PC-3 (cell line): ENCODE measurements at regions not wholly inside any gene's neighbourhood (a gene's known extent, or its start where the extent isn't known, plus 50 kb on each side); places are given as distances from the start of the nearest gene placed in this dataset.

Source experiments
- ATAC-seq: fragments of 200-7000 bp; cut with Tn5 transposase; 2 replicates; pipeline ENCODE4 v1.9.1; 2020; ENCODE audit warnings: mild to moderate bottlenecking, moderate library complexity
- BruUV-seq: library from RNA; stranded (reverse); fragments of 400-500 nt; replicated peaks from 2 replicates; lab custom pipeline; 2021; lab: Mats Ljungman, UMichigan
- CTCF ChIA-PET: fragments of 300-600 bp; sonication (Branson Sonifier 250); formaldehyde crosslinking; loops from one replicate; lab custom pipeline; 2022; ENCODE audit warnings: antibody characterized with exemption; lab: Charles Lee
- POLR2A ChIA-PET: fragments of 300-600 bp; sonication (Branson Sonifier 250); formaldehyde crosslinking; loops from one replicate; lab custom pipeline; 2022; ENCODE audit warnings: antibody characterized with exemption; ENCODE audit not compliant: unreplicated experiment; lab: Charles Lee
- DNase-seq: peaks from one replicate; pipeline ENCODE4 v3.0.0-alpha.2; 2015
- H2AFZ ChIP-seq: fragments of 300-600 bp; sonication (generic); 2 replicates; pipeline ENCODE4 v1.6.0; 2016; ENCODE audit warnings: antibody characterized with exemption, low read length
- H3F3A ChIP-seq: fragments of 300-600 bp; sonication (generic); one replicate; pipeline ENCODE4 v1.6.0; 2017; ENCODE audit warnings: antibody characterized with exemption, low read length, control low read depth, mild to moderate bottlenecking; ENCODE audit not compliant: unreplicated experiment
- H3K27ac ChIP-seq: fragments of 300-600 bp; sonication (generic); 2 replicates; pipeline ENCODE4 v1.5.1; 2016; ENCODE audit warnings: mild to moderate bottlenecking, low read length
- H3K27me3 ChIP-seq: fragments of 300-600 bp; sonication (generic); 2 replicates; pipeline ENCODE4 v1.6.1; 2016; ENCODE audit warnings: low read length, mixed read lengths
- H3K36me3 ChIP-seq: fragments of 300-600 bp; sonication (generic); 2 replicates; pipeline ENCODE4 v1.6.1; 2016; ENCODE audit warnings: low read depth, mixed run types, low read length, mixed read lengths
- H3K4me1 ChIP-seq: fragments of 300-600 bp; sonication (generic); 2 replicates; pipeline ENCODE4 v1.5.1; 2016; ENCODE audit warnings: low read length; ENCODE audit not compliant: insufficient read depth
- H3K4me2 ChIP-seq: fragments of 300-600 bp; sonication (generic); 2 replicates; pipeline ENCODE4 v1.6.0; 2016; ENCODE audit warnings: low read length
- H3K4me3 ChIP-seq: fragments of 300-600 bp; sonication (generic); 2 replicates; pipeline ENCODE4 v1.5.1; 2016; ENCODE audit warnings: mild to moderate bottlenecking, low read length, mixed read lengths
- H3K79me2 ChIP-seq: fragments of 300-600 bp; sonication (generic); 2 replicates; pipeline ENCODE4 v1.6.1; 2017; ENCODE audit warnings: low read length, mixed read lengths
- H3K9ac ChIP-seq: fragments of 300-600 bp; sonication (generic); 2 replicates; pipeline ENCODE4 v1.6.0; 2016; ENCODE audit warnings: mild to moderate bottlenecking, low read length
- H3K9me2 ChIP-seq: fragments of 300-600 bp; sonication (generic); replicated peaks from 2 replicates; pipeline ENCODE4 v1.6.1; 2016; ENCODE audit warnings: mixed run types, low read length, mixed read lengths
- H3K9me3 ChIP-seq: fragments of 300-600 bp; sonication (generic); 2 replicates; pipeline ENCODE4 v1.6.1; 2016; ENCODE audit warnings: low read length, mixed read lengths
- H4K20me1 ChIP-seq: fragments of 300-600 bp; sonication (generic); 2 replicates; pipeline ENCODE4 v1.6.1; 2016; ENCODE audit warnings: low read length, mixed read lengths
- EZH2 ChIP-seq: fragments of 300-600 bp; sonication (generic); IDR thresholded peaks from one replicate; pipeline ENCODE4 v1.6.1; 2017; ENCODE audit warnings: antibody characterized with exemption, mild to moderate bottlenecking, low read length; ENCODE audit not compliant: unreplicated experiment
- EZH2phosphoT487 ChIP-seq: fragments of 300-600 bp; sonication (generic); IDR thresholded peaks from 2 replicates; pipeline ENCODE4 v1.6.1; 2018; ENCODE audit warnings: mild to moderate bottlenecking, antibody characterized with exemption, low read length, borderline replicate concordance
- intact Hi-C: fragments of 100-400 bp; cut with micrococcal nuclease; formaldehyde crosslinking; loops from 2 replicates; pipeline ENCODE4 v1.9.0; 2023
- TF ChIP-seq, protein P1 (sequence below): fragments of 300-600 bp; sonication (generic); conservative IDR thresholded peaks from 2 replicates; pipeline ENCODE4 v1.5.1; 2017; ENCODE audit warnings: antibody characterized with exemption, low read depth, mild to moderate bottlenecking, low read length

DNA sequence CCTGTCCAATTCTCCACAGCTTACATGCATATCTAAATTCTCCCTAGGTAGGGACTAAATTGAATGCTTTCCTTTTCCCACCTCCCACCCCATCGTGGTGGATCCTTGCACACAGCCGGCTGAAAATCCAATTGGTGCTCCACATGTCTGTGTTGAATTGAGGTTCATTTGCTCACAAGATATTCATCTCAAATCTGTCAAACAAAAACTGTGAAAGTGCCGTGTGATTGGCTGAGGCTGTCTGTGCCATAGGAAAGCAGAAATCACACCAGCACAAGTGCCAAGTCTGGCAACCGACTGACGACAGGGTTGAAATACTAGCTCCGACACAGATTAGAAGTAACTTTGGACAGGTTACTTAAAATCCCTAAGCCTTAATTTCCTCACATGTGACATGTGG, 823.3 kb downstream of the TDRD15 start:
- H3K79me2 ChIP-seq = no peaks in the 10 kb centered on the region
- no peak overlapping the region for H3K4me2 ChIP-seq
- BruUV-seq = no TSS peak
- intact Hi-C loops = no loop called here
- TF ChIP-seq EZH2 = no peak
- TF ChIP-seq, protein P1, sequence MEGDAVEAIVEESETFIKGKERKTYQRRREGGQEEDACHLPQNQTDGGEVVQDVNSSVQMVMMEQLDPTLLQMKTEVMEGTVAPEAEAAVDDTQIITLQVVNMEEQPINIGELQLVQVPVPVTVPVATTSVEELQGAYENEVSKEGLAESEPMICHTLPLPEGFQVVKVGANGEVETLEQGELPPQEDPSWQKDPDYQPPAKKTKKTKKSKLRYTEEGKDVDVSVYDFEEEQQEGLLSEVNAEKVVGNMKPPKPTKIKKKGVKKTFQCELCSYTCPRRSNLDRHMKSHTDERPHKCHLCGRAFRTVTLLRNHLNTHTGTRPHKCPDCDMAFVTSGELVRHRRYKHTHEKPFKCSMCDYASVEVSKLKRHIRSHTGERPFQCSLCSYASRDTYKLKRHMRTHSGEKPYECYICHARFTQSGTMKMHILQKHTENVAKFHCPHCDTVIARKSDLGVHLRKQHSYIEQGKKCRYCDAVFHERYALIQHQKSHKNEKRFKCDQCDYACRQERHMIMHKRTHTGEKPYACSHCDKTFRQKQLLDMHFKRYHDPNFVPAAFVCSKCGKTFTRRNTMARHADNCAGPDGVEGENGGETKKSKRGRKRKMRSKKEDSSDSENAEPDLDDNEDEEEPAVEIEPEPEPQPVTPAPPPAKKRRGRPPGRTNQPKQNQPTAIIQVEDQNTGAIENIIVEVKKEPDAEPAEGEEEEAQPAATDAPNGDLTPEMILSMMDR = no peak
- TF ChIP-seq EZH2phosphoT487 = no peak
- H3K9me3 ChIP-seq = no peaks in the 10 kb centered on the region
- ChIA-PET CTCF (no interaction called here), POLR2A (no interaction called here)
- no peak overlapping the region for H2AFZ ChIP-seq
- ATAC-seq = no peak
- H3K27ac ChIP-seq = no peak overlapping the region
- DNase-seq = no peak
- no peaks in the 10 kb centered on the region for H4K20me1 ChIP-seq
- H3F3A ChIP-seq = no peaks in the 10 kb centered on the region
- no peaks in the 10 kb centered on the region for H3K27me3 ChIP-seq
- H3K9ac ChIP-seq = no peak overlapping the region
- no peaks in the 10 kb centered on the region for H3K9me2 ChIP-seq
- no peaks in the 10 kb centered on the region for H3K36me3 ChIP-seq
- no peak overlapping the region for H3K4me3 ChIP-seq
- no peaks in the 10 kb centered on the region for H3K4me1 ChIP-seq

DNA sequence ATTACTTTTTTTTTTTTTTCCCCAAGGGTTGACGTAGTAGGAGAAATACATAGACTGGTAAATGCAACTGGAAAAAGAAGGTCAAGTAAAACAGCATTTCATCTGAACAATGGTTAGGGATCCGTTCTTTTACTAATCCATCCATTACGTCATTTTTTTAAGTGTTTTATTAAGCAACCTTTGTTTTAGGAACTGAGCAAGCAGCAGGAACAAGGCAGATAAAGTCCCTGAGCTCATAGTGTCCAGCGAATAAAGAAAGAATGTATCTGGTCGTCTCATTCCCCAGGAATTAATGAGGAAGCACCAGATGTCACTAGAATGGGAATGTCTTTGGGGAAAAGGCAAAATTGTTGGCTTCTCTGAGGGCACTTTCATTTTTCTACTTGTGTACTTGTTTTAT, 842.4 kb downstream of the TDRD15 start:
- DNase-seq (no peak), ATAC-seq (no peak)
- intact Hi-C loops = no loop called here
- no TSS peak for BruUV-seq
- peaks cover 16% of the 10 kb centered on the region for H3K9me3 ChIP-seq
- H3K79me2 ChIP-seq = no peaks in the 10 kb centered on the region
- ChIA-PET POLR2A (no interaction called here), CTCF (no interaction called here)
- H4K20me1 ChIP-seq = no peaks in the 10 kb centered on the region
- H2AFZ ChIP-seq = no peak overlapping the region
- no peaks in the 10 kb centered on the region for H3K36me3 ChIP-seq
- no peaks in the 10 kb centered on the region for H3F3A ChIP-seq
- H3K9me2 ChIP-seq = no peaks in the 10 kb centered on the region
- H3K9ac ChIP-seq = no peak overlapping the region
- TF ChIP-seq EZH2phosphoT487 (no peak), EZH2 (no peak)
- TF ChIP-seq, protein P1 = no peak
- H3K27ac ChIP-seq = no peak overlapping the region
- H3K4me1 ChIP-seq = no peaks in the 10 kb centered on the region
- H3K4me2 ChIP-seq = no peak overlapping the region
- H3K4me3 ChIP-seq = no peak overlapping the region
- no peaks in the 10 kb centered on the region for H3K27me3 ChIP-seq

DNA sequence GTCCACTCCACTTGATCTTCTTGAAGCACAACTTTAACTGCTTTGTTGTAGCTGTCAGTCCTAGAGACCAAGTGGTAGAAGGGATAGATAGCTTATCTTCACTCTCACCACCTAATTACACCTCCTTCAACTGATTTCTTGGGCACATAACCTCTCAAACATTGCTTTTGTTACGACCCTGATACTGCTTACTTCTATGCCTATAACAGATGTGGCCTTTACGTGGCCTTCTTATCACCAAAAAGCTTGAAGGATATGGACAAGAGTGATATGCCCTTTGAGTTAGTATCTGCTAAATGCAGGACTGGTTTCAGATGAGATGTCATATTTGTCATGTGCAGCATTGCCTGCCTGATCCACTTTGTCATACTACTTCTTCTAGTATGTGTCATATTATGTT, 847.2 kb downstream of the TDRD15 start:
- POLR2A ChIA-PET = no interaction called here
- Histone ChIP-seq H3K36me3 (no peaks in the 10 kb centered on the region), H3K4me1 (no peaks in the 10 kb centered on the region), H3K4me3 (no peak overlapping the region), H3K9ac (no peak overlapping the region), H3K27ac (no peak overlapping the region), H3K27me3 (no peaks in the 10 kb centered on the region), H2AFZ (no peak overlapping the region), H3K4me2 (no peak overlapping the region), H4K20me1 (no peaks in the 10 kb centered on the region), H3K9me3 (peaks cover 15% of the 10 kb centered on the region; the same call in 1 of the 2 replicates), H3K79me2 (no peaks in the 10 kb centered on the region), H3F3A (no peaks in the 10 kb centered on the region), H3K9me2 (no peaks in the 10 kb centered on the region)
- intact Hi-C loops = no loop called here
- TF ChIP-seq EZH2 (no peak), EZH2phosphoT487 (no peak)
- TF ChIP-seq, protein P1 = no peak
- BruUV-seq = no TSS peak
- DNase-seq (no peak), ATAC-seq (no peak)
- CTCF ChIA-PET = no interaction called here
